ENCODE measurements at regions not wholly inside any gene's neighbourhood (a gene's known extent, or its start where the extent isn't known, plus 50 kb on each side); places are given as distances from the start of the nearest gene placed in this dataset.
"Not testable (repeated sequence)": the region's sequence is repeated elsewhere in the genome, so short reads cannot be mapped to it uniquely, and the experiment has no call there.

- no peak for DNase-seq
These were observed 244.0 kb downstream of the HGF start for GRCh38 chr7:81525841-81526240.

- no peak for DNase-seq
These were observed 250.0 kb downstream of the HGF start for GRCh38 chr7:81519886-81520285.

DNA sequence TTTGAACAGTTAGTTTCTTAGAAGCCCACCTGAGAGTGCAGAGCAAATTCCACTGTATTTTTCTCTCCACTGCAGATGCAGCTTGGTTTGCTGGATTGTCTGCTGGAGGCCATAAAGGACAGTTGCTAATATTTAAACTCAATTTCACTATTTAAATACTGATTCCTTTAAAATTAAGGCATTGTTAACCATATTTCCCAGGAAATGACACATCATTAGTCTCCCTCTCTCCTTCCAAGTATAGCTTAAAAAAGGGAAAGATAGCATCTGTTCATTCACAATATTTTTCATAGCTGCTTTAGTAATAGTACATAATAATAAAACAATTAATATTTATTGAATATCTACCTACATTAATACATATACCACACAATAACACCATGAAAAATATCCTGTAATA is 252.9 kb downstream of the HGF start:
- DNase-seq: no peak

- DNase-seq: no peak
These were observed 254.8 kb downstream of the HGF start for GRCh38 chr7:81515009-81515408.

DNA sequence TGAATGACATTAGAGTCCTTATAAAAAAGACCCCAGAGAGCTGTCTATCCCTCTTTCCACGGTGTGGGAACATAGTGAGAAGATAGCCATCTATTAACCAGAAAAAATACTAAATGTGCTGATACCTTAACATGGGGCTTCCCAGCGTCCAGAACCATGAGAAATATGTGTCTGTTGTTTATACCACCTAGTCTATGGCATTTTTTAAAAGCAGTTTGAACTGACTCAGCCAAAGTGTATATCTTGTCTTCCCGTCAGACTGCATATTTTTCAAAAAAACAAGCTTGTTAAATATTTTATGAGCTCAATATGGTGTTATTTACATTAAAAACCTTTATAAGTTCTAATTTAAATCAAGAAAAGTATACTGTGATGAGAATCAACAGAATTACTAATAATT is 255.3 kb downstream of the HGF start:
- no peak for DNase-seq

DNA sequence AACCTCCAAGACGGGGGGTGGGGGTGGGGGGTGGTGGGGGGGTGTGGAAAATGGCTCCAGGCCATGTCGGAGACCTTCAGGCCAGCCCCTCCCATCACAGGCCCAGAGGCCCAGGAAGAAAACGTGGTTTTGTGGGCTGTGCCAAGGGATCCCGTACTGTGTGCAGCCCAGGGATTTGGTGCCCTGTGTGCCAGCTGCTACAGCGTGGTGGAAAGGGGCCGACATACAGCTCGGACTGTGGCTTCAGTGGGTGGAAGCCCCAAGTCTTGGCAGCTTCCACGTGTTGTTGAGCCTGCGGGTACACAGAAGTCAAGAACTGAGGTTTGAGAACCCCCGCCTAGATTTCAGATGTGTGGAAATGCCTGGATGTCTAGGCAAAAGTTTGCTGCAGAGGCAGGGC is 259.7 kb downstream of the HGF start:
- no peak for DNase-seq

DNA sequence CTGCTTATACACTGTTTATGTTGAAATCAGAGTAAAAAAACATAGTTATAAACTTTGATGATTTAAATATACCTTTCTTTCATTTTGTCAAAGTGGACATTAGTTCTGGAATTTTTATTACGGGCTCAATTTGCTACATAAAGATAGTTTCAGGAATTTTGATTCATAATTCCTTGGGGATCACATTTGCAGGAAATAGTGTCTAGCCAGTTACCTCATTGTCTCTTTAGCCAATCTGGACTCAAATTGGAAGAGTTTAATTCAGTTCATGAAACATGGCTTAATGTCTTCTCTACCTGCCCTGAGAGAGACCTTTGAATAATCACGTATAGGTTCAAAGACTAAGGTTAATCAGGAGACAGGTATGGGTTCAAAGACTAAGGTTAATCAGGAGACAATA is 262.6 kb downstream of the HGF start:
- no peak for DNase-seq

GRCh38 chr7:81506609-81507008 is 263.2 kb downstream of the HGF start:
- DNase-seq: no peak

- no peak for DNase-seq
These were observed 266.1 kb downstream of the HGF start for GRCh38 chr7:81503771-81504170.

- no peak for DNase-seq
These were observed 266.5 kb downstream of the HGF start for GRCh38 chr7:81503336-81503735.

- no peak for DNase-seq
These were observed 268.6 kb downstream of the HGF start for GRCh38 chr7:81501220-81501619.

- no peak for DNase-seq
These were observed 269.2 kb downstream of the HGF start for GRCh38 chr7:81500631-81501030.

- DNase-seq: no peak
These were observed 270.4 kb downstream of the HGF start for GRCh38 chr7:81499262-81500116.

DNA sequence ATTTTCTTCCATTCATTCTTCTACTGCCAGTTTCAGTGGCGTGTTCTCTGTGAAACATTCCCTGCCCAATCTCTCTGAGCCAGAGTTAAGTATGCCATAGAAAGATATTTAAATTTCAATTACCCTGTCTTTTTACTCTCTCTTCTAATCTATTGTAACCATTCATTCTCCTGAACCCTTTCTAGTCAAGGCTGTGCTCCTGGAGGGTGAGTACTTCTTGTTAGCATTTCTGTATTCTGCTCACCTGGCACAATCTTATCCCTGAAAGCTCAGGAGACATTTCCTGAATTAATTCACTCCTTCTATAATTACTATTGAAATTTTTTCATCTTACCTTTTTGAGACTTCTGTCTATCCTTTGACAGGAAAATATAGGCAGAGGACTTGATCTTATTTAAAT is 271.7 kb downstream of the HGF start:
- DNase-seq: no peak

GRCh38 chr7:81492910-81493309 is 276.9 kb downstream of the HGF start:
- DNase-seq: no peak

- DNase-seq: no peak
These were observed 277.6 kb downstream of the HGF start for GRCh38 chr7:81492240-81492639.

DNA sequence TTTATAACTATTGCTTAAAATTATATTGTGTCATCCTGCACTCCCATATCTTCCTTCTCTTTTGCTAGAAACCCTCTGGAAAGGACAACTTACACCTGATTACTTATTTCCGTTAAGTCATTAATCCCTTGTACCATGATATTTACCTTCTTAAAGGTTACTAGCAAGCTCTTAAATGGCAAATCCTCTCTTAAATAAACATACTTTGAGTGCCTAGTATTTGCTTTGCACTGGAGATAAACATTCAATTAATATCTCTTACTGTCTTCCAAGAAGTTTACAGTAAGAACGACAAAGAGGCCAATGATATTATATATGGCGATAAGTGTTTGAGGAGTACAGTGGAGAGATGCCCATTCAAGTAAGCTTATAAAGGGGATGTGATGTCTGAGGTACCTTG is 278.3 kb downstream of the HGF start:
- DNase-seq: no peak

DNA sequence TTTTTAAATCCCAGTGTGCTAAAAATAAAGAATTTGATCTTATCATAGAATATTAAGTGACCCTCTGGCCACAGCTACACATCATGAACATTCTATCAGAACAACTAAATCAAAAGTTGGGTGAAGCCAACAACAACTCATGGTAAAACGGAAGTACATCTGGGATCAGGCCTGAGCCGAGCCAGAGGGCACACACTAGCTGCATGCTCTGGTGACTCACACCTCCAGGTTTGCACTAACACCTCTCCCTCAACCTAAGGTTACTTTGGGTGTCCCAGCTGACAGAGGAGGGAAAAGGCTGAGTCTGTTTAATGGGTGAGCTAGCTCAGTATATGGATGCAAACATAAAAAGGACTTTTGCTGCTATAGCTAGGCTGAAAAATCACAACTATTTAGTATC is 281.6 kb downstream of the HGF start:
- DNase-seq: no peak

GRCh38 chr7:81487516-81487915 is 282.3 kb downstream of the HGF start:
- DNase-seq: peak in 1 of 2 donors; percentile 20

DNA sequence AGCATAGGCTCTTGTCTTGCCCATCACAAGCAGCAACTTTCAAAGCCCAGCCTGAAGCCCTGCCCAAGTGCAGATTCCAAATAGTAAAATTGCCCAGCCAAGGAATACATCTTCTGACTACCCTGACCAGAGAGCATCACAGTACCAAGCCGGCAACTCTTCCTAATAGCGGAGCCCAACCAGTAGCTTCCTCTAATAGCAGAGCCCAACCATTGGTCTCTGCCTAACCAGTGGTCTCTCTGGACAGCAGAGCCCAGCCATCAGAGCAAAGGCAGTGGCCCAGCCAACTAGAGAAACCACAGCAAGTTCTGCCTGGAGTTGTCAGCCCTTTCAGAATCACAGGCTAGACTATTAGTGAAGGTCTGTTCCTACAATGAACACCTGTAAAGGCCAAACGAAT is 285.6 kb downstream of the HGF start:
- no peak for DNase-seq

GRCh38 chr7:81482600-81483186 is 287.2 kb downstream of the HGF start:
- no peak for DNase-seq

GRCh38 chr7:81478664-81479063 is 291.2 kb downstream of the HGF start:
- DNase-seq: no peak

GRCh38 chr7:81478201-81478600 is 291.6 kb downstream of the HGF start:
- DNase-seq: not testable (repeated sequence)

GRCh38 chr7:81473236-81473635 is 296.6 kb downstream of the HGF start:
- no peak for DNase-seq
